SK-N-SH (cell line): ENCODE measurements at regions not wholly inside any gene's neighbourhood (a gene's known extent, or its start where the extent isn't known, plus 50 kb on each side); places are given as distances from the start of the nearest gene placed in this dataset.

ENCODE experiments used
- CTCF ChIA-PET: fragments of 300-600, 350-600 bp; formaldehyde crosslinking; extraction: SDS; loops from one replicate; lab custom pipeline; 2021; lab: Yijun Ruan, JAX
- POLR2A ChIA-PET: fragments of 350-600 bp; sonication (Branson Sonifier 250); formaldehyde crosslinking; extraction: SDS; loops from one replicate; lab custom pipeline; 2020; ENCODE audit warnings: antibody characterized with exemption, inconsistent platforms; lab: Yijun Ruan, JAX
- DNase-seq: peaks from one replicate; pipeline ENCODE4 v3.0.0; 2012
- H2AFZ ChIP-seq: fragments of 200-600 bp; sonication (generic); 2 replicates; pipeline ENCODE4 v1.8.1; 2016; ENCODE audit warnings: antibody characterized with exemption, mild to moderate bottlenecking, low read depth
- H3F3A ChIP-seq: fragments of 200-600 bp; sonication (generic); replicated peaks from 2 replicates; pipeline ENCODE3; 2016; ENCODE audit warnings: antibody characterized with exemption, mild to moderate bottlenecking; ENCODE audit not compliant: insufficient read depth
- H3K27ac ChIP-seq, 2 experiments: fragments of 200-500 bp in 1 of 2; fragments of 200-600 bp in 1 of 2; sonication (Bioruptor generic) in 1 of 2; sonication (generic), shearing (Covaris generic) in 1 of 2; 2 replicates each; pipeline versions ENCODE4 v1.5.1 to v1.6.1; 2014 to 2016; ENCODE audit warnings: low read depth in 2 of 2, inconsistent platforms in 1 of 2, low read length in 1 of 2, mild to moderate bottlenecking in 1 of 2, mixed read lengths in 1 of 2
- H3K27me3 ChIP-seq: fragments of 200-600 bp; sonication (generic), shearing (Covaris generic); 2 replicates; pipeline ENCODE4 v1.6.1; 2016; ENCODE audit warnings: mixed run types; ENCODE audit not compliant: insufficient read depth
- H3K36me3 ChIP-seq, 2 experiments: fragments of 200-500 bp in 1 of 2; fragments of 200-600 bp in 1 of 2; sonication (Bioruptor generic) in 1 of 2; sonication (generic) in 1 of 2; replicated peaks in 1 of 2; 2 replicates each; pipeline versions ENCODE3 to v1.5.1; 2014 to 2016; ENCODE audit warnings: low read length in 1 of 2, mild to moderate bottlenecking in 1 of 2; ENCODE audit not compliant: insufficient read depth in 2 of 2, control insufficient read depth in 1 of 2
- H3K4me1 ChIP-seq, 2 experiments: fragments of 200-500 bp in 1 of 2; fragments of 200-600 bp in 1 of 2; sonication (Bioruptor generic) in 1 of 2; sonication (generic), shearing (Covaris generic) in 1 of 2; 2 replicates each; pipeline versions ENCODE4 v1.5.1 to v1.6.1; 2014 to 2016; ENCODE audit warnings: low read depth in 1 of 2, low read length in 1 of 2, mixed run types in 1 of 2; ENCODE audit not compliant: insufficient read depth in 2 of 2, control insufficient read depth in 1 of 2
- H3K4me2 ChIP-seq: fragments of 200-600 bp; sonication (generic), shearing (Covaris generic); 2 replicates; pipeline ENCODE4 v1.6.1; 2017; ENCODE audit warnings: mixed run types
- H3K4me3 ChIP-seq, 2 experiments: fragments of 200-500 bp in 1 of 2; fragments of 200-600 bp in 1 of 2; sonication (Bioruptor generic) in 1 of 2; sonication (generic), shearing (Covaris generic) in 1 of 2; 2 replicates each; pipeline versions ENCODE4 v1.5.1 to v1.8.1; 2014 to 2016; ENCODE audit warnings: low read depth in 2 of 2, inconsistent platforms in 1 of 2, low read length in 1 of 2, mild to moderate bottlenecking in 1 of 2, mixed read lengths in 1 of 2, moderate library complexity in 1 of 2
- H3K79me2 ChIP-seq: fragments of 200-600 bp; sonication (generic); 2 replicates; pipeline ENCODE4 v1.8.1; 2017; ENCODE audit warnings: mild to moderate bottlenecking; ENCODE audit not compliant: insufficient read depth
- H3K9ac ChIP-seq: fragments of 200-600 bp; sonication (generic); 2 replicates; pipeline ENCODE4 v1.6.1; 2017; ENCODE audit warnings: mixed run types
- H3K9me2 ChIP-seq: fragments of 200-600 bp; sonication (generic); 2 replicates; pipeline ENCODE4 v1.6.1; 2017; ENCODE audit warnings: mixed run types
- H3K9me3 ChIP-seq: fragments of 200-600 bp; sonication (generic); 2 replicates; pipeline ENCODE4 v1.6.1; 2017; ENCODE audit warnings: mixed run types, mild to moderate bottlenecking, moderate library complexity
- H4K20me1 ChIP-seq: fragments of 200-600 bp; sonication (generic); 2 replicates; pipeline ENCODE4 v1.6.1; 2017; ENCODE audit warnings: mild to moderate bottlenecking, mixed run types; ENCODE audit not compliant: insufficient read depth
- ELF1 ChIP-seq: IDR thresholded peaks from 2 replicates; pipeline ENCODE4 v1.4.0; 2012
- EZH2phosphoT487 ChIP-seq: fragments of 200-600 bp; sonication (generic); IDR thresholded peaks from 2 replicates; pipeline ENCODE4 v1.6.1; 2017; ENCODE audit warnings: low read depth, mixed run types, mild to moderate bottlenecking, antibody characterized with exemption, moderate library complexity, borderline replicate concordance
- FOSL2 ChIP-seq: IDR thresholded peaks from 2 replicates; pipeline ENCODE4 v1.4.0; 2012; ENCODE audit warnings: low read depth, mild to moderate bottlenecking, moderate library complexity, borderline replicate concordance
- FOXM1 ChIP-seq: IDR thresholded peaks from 2 replicates; pipeline ENCODE4 v1.4.0; 2012; ENCODE audit warnings: low read depth, mild to moderate bottlenecking
- JUND ChIP-seq: IDR thresholded peaks from 2 replicates; pipeline ENCODE4 v1.4.0; 2012
- MEF2A ChIP-seq: IDR thresholded peaks from 2 replicates; pipeline ENCODE4 v1.4.0; 2012; ENCODE audit warnings: low read depth, borderline replicate concordance
- NRF1 ChIP-seq: IDR thresholded peaks from 2 replicates; pipeline ENCODE4 v1.6.1; 2012; ENCODE audit warnings: low read depth, mild to moderate bottlenecking, low read length
- POLR2AphosphoS5 ChIP-seq: IDR thresholded peaks from 2 replicates; pipeline ENCODE4 v1.6.1; 2012; ENCODE audit warnings: low read depth, low read length
- RCOR1 ChIP-seq: fragments of 150-350 bp; IDR thresholded peaks from 2 replicates; pipeline ENCODE4 v1.6.1; 2017; ENCODE audit warnings: antibody characterized with exemption, low read length
- RFX5 ChIP-seq: IDR thresholded peaks from 2 replicates; pipeline ENCODE4 v1.6.1; 2012; ENCODE audit warnings: mild to moderate bottlenecking, improper control_type of control experiment, low read length
- SMC3 ChIP-seq: IDR thresholded peaks from 2 replicates; pipeline ENCODE4 v1.6.1; 2012; ENCODE audit warnings: low read depth, low read length, improper control_type of control experiment
- TEAD4 ChIP-seq: IDR thresholded peaks from 2 replicates; pipeline ENCODE4 v1.4.0; 2012; ENCODE audit warnings: mild to moderate bottlenecking, borderline replicate concordance; ENCODE audit not compliant: insufficient read depth
- WGBS: methylation state at CpG from one replicate; pipeline ENCODE4 v1.1.6; 2017; ENCODE audit warnings: low lambda C conversion rate; 5-methylcytosine and 5-hydroxymethylcytosine counted together
- TF ChIP-seq, protein P1 (sequence below): IDR thresholded peaks from 2 replicates; pipeline ENCODE4 v1.6.1; 2012; ENCODE audit warnings: mild to moderate bottlenecking, low read depth, low read length, moderate library complexity
- TF ChIP-seq, protein P2 (sequence below): IDR thresholded peaks from 2 replicates; pipeline ENCODE4 v1.4.0; 2012; ENCODE audit warnings: low read depth
- TF ChIP-seq, protein P3 (sequence below): IDR thresholded peaks from 2 replicates; pipeline ENCODE4; 2012
- TF ChIP-seq, protein P4 (sequence below): IDR thresholded peaks from 2 replicates; pipeline ENCODE4 v1.4.0; 2012; ENCODE audit warnings: low read depth, borderline replicate concordance
- TF ChIP-seq, protein P5 (sequence below): fragments of 150-350 bp; IDR thresholded peaks from 2 replicates; pipeline ENCODE4 v1.6.1; 2016; ENCODE audit warnings: mild to moderate bottlenecking, low read depth, low read length

DNA sequence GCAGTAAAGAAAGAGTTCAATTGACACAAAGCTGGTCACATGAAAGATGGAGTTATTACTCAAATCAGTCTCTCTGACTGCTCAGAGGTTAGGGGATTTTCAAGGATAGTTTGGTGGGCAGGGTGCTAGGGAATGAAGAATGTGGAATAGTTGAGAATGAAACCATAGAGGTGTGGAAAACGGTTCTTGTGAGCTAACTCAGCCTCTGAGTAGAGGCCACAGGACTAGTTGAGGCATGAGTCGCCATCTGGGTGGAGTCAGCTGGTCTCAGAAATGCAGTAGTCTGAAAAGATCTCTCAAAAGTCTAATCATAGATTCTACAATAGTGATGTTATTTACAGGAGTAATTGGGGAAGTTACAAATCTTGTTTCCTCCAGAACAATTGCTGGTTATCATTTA lies 178.9 kb upstream of the SPEF2 start:
- no peaks in the 10 kb centered on the region for H4K20me1 ChIP-seq
- H3K9me3 ChIP-seq, result no peaks in the 10 kb centered on the region
- 5% methylated on average over 2 of the region's 2 CpGs for WGBS
- no peak overlapping the region for H2AFZ ChIP-seq
- H3K27ac ChIP-seq, result no peak overlapping the region
- no peak overlapping the region for H3K9ac ChIP-seq
- no peaks in the 10 kb centered on the region for H3K4me1 ChIP-seq
- H3K4me3 ChIP-seq, result no peak overlapping the region
- H3K27me3 ChIP-seq, result 0 out of 2 replicates have a peak, but pooled peaks cover 2% of the 10 kb centered on the region
- no peaks in the 10 kb centered on the region for H3K9me2 ChIP-seq
- TF ChIP-seq, protein P1, sequence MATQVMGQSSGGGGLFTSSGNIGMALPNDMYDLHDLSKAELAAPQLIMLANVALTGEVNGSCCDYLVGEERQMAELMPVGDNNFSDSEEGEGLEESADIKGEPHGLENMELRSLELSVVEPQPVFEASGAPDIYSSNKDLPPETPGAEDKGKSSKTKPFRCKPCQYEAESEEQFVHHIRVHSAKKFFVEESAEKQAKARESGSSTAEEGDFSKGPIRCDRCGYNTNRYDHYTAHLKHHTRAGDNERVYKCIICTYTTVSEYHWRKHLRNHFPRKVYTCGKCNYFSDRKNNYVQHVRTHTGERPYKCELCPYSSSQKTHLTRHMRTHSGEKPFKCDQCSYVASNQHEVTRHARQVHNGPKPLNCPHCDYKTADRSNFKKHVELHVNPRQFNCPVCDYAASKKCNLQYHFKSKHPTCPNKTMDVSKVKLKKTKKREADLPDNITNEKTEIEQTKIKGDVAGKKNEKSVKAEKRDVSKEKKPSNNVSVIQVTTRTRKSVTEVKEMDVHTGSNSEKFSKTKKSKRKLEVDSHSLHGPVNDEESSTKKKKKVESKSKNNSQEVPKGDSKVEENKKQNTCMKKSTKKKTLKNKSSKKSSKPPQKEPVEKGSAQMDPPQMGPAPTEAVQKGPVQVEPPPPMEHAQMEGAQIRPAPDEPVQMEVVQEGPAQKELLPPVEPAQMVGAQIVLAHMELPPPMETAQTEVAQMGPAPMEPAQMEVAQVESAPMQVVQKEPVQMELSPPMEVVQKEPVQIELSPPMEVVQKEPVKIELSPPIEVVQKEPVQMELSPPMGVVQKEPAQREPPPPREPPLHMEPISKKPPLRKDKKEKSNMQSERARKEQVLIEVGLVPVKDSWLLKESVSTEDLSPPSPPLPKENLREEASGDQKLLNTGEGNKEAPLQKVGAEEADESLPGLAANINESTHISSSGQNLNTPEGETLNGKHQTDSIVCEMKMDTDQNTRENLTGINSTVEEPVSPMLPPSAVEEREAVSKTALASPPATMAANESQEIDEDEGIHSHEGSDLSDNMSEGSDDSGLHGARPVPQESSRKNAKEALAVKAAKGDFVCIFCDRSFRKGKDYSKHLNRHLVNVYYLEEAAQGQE, result no peak
- TF ChIP-seq POLR2AphosphoS5 (no peak), JUND (no peak), ELF1 (no peak), NRF1 (no peak), RCOR1 (no peak), FOXM1 (no peak), MEF2A (no peak), TEAD4 (no peak), EZH2phosphoT487 (no peak), FOSL2 (no peak), SMC3 (no peak), RFX5 (no peak)
- TF ChIP-seq, protein P2, sequence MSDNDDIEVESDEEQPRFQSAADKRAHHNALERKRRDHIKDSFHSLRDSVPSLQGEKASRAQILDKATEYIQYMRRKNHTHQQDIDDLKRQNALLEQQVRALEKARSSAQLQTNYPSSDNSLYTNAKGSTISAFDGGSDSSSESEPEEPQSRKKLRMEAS, result no peak
- TF ChIP-seq, protein P3, sequence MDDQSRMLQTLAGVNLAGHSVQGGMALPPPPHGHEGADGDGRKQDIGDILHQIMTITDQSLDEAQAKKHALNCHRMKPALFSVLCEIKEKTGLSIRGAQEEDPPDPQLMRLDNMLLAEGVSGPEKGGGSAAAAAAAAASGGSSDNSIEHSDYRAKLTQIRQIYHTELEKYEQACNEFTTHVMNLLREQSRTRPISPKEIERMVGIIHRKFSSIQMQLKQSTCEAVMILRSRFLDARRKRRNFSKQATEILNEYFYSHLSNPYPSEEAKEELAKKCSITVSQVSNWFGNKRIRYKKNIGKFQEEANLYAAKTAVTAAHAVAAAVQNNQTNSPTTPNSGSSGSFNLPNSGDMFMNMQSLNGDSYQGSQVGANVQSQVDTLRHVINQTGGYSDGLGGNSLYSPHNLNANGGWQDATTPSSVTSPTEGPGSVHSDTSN, result no peak
- TF ChIP-seq, protein P4, sequence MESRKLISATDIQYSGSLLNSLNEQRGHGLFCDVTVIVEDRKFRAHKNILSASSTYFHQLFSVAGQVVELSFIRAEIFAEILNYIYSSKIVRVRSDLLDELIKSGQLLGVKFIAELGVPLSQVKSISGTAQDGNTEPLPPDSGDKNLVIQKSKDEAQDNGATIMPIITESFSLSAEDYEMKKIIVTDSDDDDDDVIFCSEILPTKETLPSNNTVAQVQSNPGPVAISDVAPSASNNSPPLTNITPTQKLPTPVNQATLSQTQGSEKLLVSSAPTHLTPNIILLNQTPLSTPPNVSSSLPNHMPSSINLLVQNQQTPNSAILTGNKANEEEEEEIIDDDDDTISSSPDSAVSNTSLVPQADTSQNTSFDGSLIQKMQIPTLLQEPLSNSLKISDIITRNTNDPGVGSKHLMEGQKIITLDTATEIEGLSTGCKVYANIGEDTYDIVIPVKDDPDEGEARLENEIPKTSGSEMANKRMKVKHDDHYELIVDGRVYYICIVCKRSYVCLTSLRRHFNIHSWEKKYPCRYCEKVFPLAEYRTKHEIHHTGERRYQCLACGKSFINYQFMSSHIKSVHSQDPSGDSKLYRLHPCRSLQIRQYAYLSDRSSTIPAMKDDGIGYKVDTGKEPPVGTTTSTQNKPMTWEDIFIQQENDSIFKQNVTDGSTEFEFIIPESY, result no peak
- TF ChIP-seq, protein P5, sequence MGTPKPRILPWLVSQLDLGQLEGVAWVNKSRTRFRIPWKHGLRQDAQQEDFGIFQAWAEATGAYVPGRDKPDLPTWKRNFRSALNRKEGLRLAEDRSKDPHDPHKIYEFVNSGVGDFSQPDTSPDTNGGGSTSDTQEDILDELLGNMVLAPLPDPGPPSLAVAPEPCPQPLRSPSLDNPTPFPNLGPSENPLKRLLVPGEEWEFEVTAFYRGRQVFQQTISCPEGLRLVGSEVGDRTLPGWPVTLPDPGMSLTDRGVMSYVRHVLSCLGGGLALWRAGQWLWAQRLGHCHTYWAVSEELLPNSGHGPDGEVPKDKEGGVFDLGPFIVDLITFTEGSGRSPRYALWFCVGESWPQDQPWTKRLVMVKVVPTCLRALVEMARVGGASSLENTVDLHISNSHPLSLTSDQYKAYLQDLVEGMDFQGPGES, result no peak
- ChIA-PET CTCF (no interaction called here), POLR2A (no interaction called here)
- no peaks in the 10 kb centered on the region for H3F3A ChIP-seq
- no peak for DNase-seq
- H3K4me2 ChIP-seq, result no peak overlapping the region
- no peaks in the 10 kb centered on the region for H3K36me3 ChIP-seq
- H3K79me2 ChIP-seq, result no peaks in the 10 kb centered on the region
